Trophoblast cell (in vitro differentiated cells and primary cell): ENCODE measurements at regions not wholly inside any gene's neighbourhood (a gene's known extent, or its start where the extent isn't known, plus 50 kb on each side); places are given as distances from the start of the nearest gene placed in this dataset.

ENCODE experiments used
- DNase-seq, 2 donors: peaks; one replicate each; pipeline ENCODE4 v3.0.0-alpha.2; 2016
- H2AFZ ChIP-seq: 2 replicates; pipeline ENCODE4 v1.6.1; 2013; ENCODE audit warnings: low read length, moderate library complexity, mild to moderate bottlenecking; ENCODE audit not compliant: insufficient read depth, poor library complexity
- H2AK5ac ChIP-seq: 2 replicates; pipeline ENCODE4 v1.6.1; 2013; ENCODE audit warnings: mild to moderate bottlenecking, low read length
- H2BK120ac ChIP-seq: 2 replicates; pipeline ENCODE4 v1.6.1; 2013; ENCODE audit warnings: low read length, mild to moderate bottlenecking, moderate library complexity; ENCODE audit not compliant: insufficient read depth, poor library complexity
- H2BK12ac ChIP-seq: 2 replicates; pipeline ENCODE4 v1.6.1; 2013; ENCODE audit warnings: mild to moderate bottlenecking, low read length, moderate library complexity
- H2BK5ac ChIP-seq: 2 replicates; pipeline ENCODE4 v1.6.1; 2013; ENCODE audit warnings: low read length, low read depth, moderate library complexity, mild to moderate bottlenecking; ENCODE audit not compliant: poor library complexity
- H3K14ac ChIP-seq: 2 replicates; pipeline ENCODE4 v1.6.1; 2013; ENCODE audit warnings: mild to moderate bottlenecking, low read length
- H3K18ac ChIP-seq: 2 replicates; pipeline ENCODE4 v1.6.1; 2013; ENCODE audit warnings: mild to moderate bottlenecking, low read length
- H3K23ac ChIP-seq: 2 replicates; pipeline ENCODE4 v1.6.1; 2013; ENCODE audit warnings: low read length
- H3K27ac ChIP-seq: 2 replicates; pipeline ENCODE4 v1.5.1; 2013; ENCODE audit warnings: low read depth, mild to moderate bottlenecking, inconsistent platforms, low read length, moderate library complexity
- H3K27me3 ChIP-seq: 2 replicates; pipeline ENCODE4 v1.6.1; 2013; ENCODE audit warnings: inconsistent platforms, mild to moderate bottlenecking, low read length, moderate library complexity; ENCODE audit not compliant: insufficient read depth
- H3K36me3 ChIP-seq, 2 experiments: 1 replicate in 1 of 2; 2 replicates in 1 of 2; pipeline ENCODE4 v1.6.1; 2013; ENCODE audit warnings: low read length in 2 of 2, mild to moderate bottlenecking in 2 of 2, moderate library complexity in 1 of 2; ENCODE audit not compliant: insufficient read depth in 2 of 2, control insufficient read depth in 1 of 2
- H3K4ac ChIP-seq: 2 replicates; pipeline ENCODE4 v1.6.1; 2013; ENCODE audit warnings: low read depth, mild to moderate bottlenecking, low read length, moderate library complexity
- H3K4me1 ChIP-seq, 2 experiments: 1 replicate in 1 of 2; 2 replicates in 1 of 2; pipeline ENCODE4 v1.6.1; 2013; ENCODE audit warnings: low read length in 2 of 2, mild to moderate bottlenecking in 2 of 2, moderate library complexity in 1 of 2; ENCODE audit not compliant: insufficient read depth in 2 of 2, control insufficient read depth in 1 of 2
- H3K4me2 ChIP-seq: 2 replicates; pipeline ENCODE4 v1.6.1; 2013; ENCODE audit warnings: inconsistent platforms, mild to moderate bottlenecking, low read length, moderate library complexity
- H3K4me3 ChIP-seq: 2 replicates; pipeline ENCODE4 v1.5.1; 2013; ENCODE audit warnings: mild to moderate bottlenecking, low read depth, low read length, inconsistent platforms
- H3K79me1 ChIP-seq: one replicate; pipeline ENCODE4 v1.6.1; 2013; ENCODE audit warnings: low read length
- H3K79me2 ChIP-seq: 2 replicates; pipeline ENCODE4 v1.6.1; 2013; ENCODE audit warnings: low read length, mild to moderate bottlenecking; ENCODE audit not compliant: control insufficient read depth, insufficient read depth, poor library complexity
- H3K9ac ChIP-seq: 2 replicates; pipeline ENCODE4 v1.6.1; 2013; ENCODE audit warnings: mild to moderate bottlenecking, low read length
- H3K9me3 ChIP-seq: 2 replicates; pipeline ENCODE4 v1.6.1; 2013; ENCODE audit warnings: low read depth, mild to moderate bottlenecking, control low read depth, inconsistent platforms, low read length; ENCODE audit not compliant: insufficient read depth
- H4K12ac ChIP-seq: 2 replicates; pipeline ENCODE4 v1.6.1; 2013; ENCODE audit warnings: low read depth, mild to moderate bottlenecking, low read length, moderate library complexity
- H4K8ac ChIP-seq: 2 replicates; pipeline ENCODE4 v1.6.1; 2013; ENCODE audit warnings: low read depth, mild to moderate bottlenecking, low read length, moderate library complexity
- H4K91ac ChIP-seq: one replicate; pipeline ENCODE4 v1.6.1; 2013; ENCODE audit warnings: low read depth, mild to moderate bottlenecking, low read length, moderate library complexity
- WGBS: extraction: QIAGEN DNeasy Blood & Tissue Kit; methylation state at CpG from one replicate; pipeline ENCODE4 v1.1.7; 2013; ENCODE audit warnings: missing lambda C conversion rate; ENCODE audit not compliant: insufficient read length, insufficient coverage; ENCODE audit errors: extremely low coverage; 5-methylcytosine and 5-hydroxymethylcytosine counted together

DNA sequence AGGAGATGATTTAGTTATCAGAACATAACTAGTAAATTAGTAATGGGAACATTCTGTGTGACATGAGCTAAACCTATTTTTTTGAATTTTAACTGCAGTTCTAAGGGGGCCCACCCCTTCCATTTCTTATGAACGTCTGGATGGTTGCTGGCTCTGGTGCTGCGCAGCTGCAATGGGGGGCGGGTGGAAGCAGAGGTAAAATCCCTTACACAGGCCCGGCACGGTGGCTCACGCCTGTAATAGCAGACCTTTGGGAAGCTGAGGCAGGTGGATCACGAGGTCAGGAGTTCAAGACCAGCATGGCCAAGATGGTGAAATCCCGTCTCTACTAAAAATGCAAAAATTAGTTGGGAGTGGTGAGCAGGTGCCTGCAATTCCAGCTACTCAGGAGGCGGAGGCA lies 151.5 kb downstream of the GALR1 start:
- Histone ChIP-seq H3K4me2 (no peak overlapping the region), H3K4me1 (no peaks in the 10 kb centered on the region), H3K18ac (no peak overlapping the region), H3K4me3 (no peak overlapping the region), H3K23ac (no peak overlapping the region), H3K79me1 (no peaks in the 10 kb centered on the region), H3K36me3 (no peaks in the 10 kb centered on the region), H3K27me3 (no peaks in the 10 kb centered on the region), H3K14ac (no peak overlapping the region), H4K91ac (no peak overlapping the region), H3K9ac (no peak overlapping the region), H2BK5ac (no peak overlapping the region), H4K8ac (no peak overlapping the region), H2BK120ac (no peak overlapping the region), H2BK12ac (no peak overlapping the region), H3K4ac (no peak overlapping the region), H3K79me2 (no peaks in the 10 kb centered on the region), H2AFZ (no peak overlapping the region), H2AK5ac (no peak overlapping the region), H3K9me3 (peaks cover 2% of the 10 kb centered on the region), H4K12ac (no peak overlapping the region), H3K27ac (no peak overlapping the region)
- DNase-seq: no peak
- WGBS: no CpG with 5 or more reads among the region's 9 CpGs

DNA sequence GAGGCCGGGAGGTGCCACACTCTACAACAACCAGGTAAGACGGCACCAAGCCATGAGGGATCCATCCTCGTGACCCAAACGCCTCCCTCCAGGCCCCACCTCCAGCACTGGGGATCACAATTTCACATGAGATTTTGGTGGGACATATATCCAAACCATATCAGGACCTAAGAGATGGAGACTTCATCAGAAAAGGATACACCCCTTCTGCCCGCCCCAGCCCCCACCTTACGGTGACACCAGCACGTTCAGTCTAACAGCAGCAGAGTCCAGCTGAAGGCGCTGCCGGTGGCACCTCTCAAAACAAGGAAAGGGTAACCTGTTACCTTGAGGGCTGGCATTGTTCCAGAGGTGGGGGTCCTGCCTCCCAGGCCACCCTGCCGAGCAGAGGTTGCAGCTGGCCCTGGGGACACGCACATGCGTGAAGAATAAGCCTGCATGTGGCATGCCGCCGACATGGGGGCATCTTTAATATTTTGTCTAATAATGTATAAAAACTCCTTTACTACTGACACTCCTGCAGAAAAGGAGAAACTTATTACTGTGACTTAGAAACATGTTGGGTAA lies 154.4 kb downstream of the GALR1 start:
- Histone ChIP-seq H3K4me1 (no peaks in the 10 kb centered on the region), H3K18ac (no peak overlapping the region), H4K91ac (no peak overlapping the region), H2AFZ (no peak overlapping the region), H2BK120ac (no peak overlapping the region), H4K8ac (no peak overlapping the region), H3K23ac (no peak overlapping the region), H4K12ac (no peak overlapping the region), H3K36me3 (no peaks in the 10 kb centered on the region), H3K4ac (no peak overlapping the region), H3K79me1 (no peaks in the 10 kb centered on the region), H3K4me2 (no peak overlapping the region), H3K27me3 (no peaks in the 10 kb centered on the region), H2BK5ac (no peak overlapping the region), H3K9me3 (peaks cover 2% of the 10 kb centered on the region), H3K79me2 (no peaks in the 10 kb centered on the region), H3K4me3 (no peak overlapping the region), H2AK5ac (no peak overlapping the region), H3K9ac (no peak overlapping the region), H2BK12ac (no peak overlapping the region), H3K14ac (no peak overlapping the region), H3K27ac (no peak overlapping the region)
- WGBS: no CpG with 5 or more reads among the region's 14 CpGs
- DNase-seq: no peak

DNA sequence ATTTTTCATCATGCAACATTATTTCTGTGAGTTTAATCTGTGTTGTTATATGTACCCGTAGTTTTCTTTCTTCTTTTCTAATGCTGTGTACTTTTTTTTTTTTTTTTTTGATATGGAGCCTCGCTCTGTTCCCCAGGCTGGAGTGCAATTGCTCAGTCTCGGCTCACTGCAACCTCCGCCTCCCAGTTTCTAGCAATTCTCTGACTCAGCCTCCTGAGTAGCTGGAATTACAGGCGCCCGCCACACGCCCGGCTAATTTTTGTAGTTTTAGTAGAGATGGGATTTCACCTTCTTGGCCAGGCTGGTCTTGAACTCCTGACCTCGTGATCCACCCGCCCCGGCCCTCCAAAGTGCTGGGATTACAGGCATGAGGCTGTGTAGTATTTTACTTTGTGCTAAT lies 155.4 kb downstream of the GALR1 start:
- no CpG with 5 or more reads among the region's 11 CpGs for WGBS

DNA sequence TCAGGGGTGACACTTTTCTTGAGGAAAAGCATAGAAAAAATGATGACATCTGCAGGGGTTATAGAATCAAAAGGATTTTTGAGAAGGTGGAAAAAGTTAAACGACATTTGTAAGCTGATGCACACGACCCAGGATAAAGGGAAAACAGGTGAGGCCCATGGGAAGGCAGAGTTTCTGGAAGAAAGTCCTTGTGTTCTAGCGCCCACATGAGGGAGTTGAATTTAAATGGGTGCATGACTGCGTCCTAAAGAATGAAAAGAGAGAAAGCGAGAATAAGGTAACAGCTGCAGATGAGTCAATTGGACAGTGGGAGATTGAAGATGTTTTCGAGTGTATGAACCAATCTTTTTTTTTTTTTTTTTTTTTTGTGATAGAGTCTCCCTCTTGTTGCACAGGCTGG lies 158.1 kb downstream of the GALR1 start:
- Histone ChIP-seq H2BK5ac (no peak overlapping the region), H3K9me3 (peaks cover 2% of the 10 kb centered on the region), H3K36me3 (no peaks in the 10 kb centered on the region), H3K4me1 (no peaks in the 10 kb centered on the region), H2BK12ac (no peak overlapping the region), H3K27me3 (no peaks in the 10 kb centered on the region), H3K14ac (no peak overlapping the region), H3K27ac (no peak overlapping the region), H3K79me1 (no peaks in the 10 kb centered on the region), H2AK5ac (no peak overlapping the region), H4K12ac (no peak overlapping the region), H2BK120ac (no peak overlapping the region), H3K9ac (no peak overlapping the region), H3K4ac (no peak overlapping the region), H4K91ac (no peak overlapping the region), H3K4me3 (no peak overlapping the region), H4K8ac (no peak overlapping the region), H2AFZ (no peak overlapping the region), H3K4me2 (no peak overlapping the region), H3K79me2 (no peaks in the 10 kb centered on the region), H3K23ac (no peak overlapping the region), H3K18ac (no peak overlapping the region)
- WGBS: no CpG with 5 or more reads among the region's 6 CpGs
- DNase-seq: no peak

More for the DNA sequence above, 155.4 kb downstream of the GALR1 start:
- Histone ChIP-seq H4K8ac (no peak overlapping the region), H3K79me2 (no peaks in the 10 kb centered on the region), H3K9ac (no peak overlapping the region), H2AFZ (no peak overlapping the region), H3K27ac (no peak overlapping the region), H3K9me3 (peaks cover 2% of the 10 kb centered on the region), H4K91ac (no peak overlapping the region), H2BK120ac (no peak overlapping the region), H2BK5ac (no peak overlapping the region), H3K36me3 (no peaks in the 10 kb centered on the region), H2AK5ac (no peak overlapping the region), H3K4me2 (no peak overlapping the region), H2BK12ac (no peak overlapping the region), H3K14ac (no peak overlapping the region), H3K23ac (no peak overlapping the region), H3K18ac (no peak overlapping the region), H3K4me1 (no peaks in the 10 kb centered on the region), H3K4me3 (no peak overlapping the region), H3K79me1 (no peaks in the 10 kb centered on the region), H4K12ac (no peak overlapping the region), H3K4ac (no peak overlapping the region), H3K27me3 (no peaks in the 10 kb centered on the region)
- DNase-seq: no peak
